Brain microvascular endothelial cell (primary cell): ENCODE measurements at regions not wholly inside any gene's neighbourhood (a gene's known extent, or its start where the extent isn't known, plus 50 kb on each side); places are given as distances from the start of the nearest gene placed in this dataset.
"Not testable (repeated sequence)": the region's sequence is repeated elsewhere in the genome, so short reads cannot be mapped to it uniquely, and the experiment has no call there.

Source experiments
- DNase-seq: peaks from one replicate; pipeline ENCODE4 v3.0.0-alpha.2; 2020
- H3K27ac ChIP-seq: fragments of 250-450 bp; sonication (Bioruptor Pico); 2 replicates; pipeline ENCODE4 v1.5.1; 2020; ENCODE audit warnings: mild to moderate bottlenecking, moderate library complexity
- H3K27me3 ChIP-seq: fragments of 250-450 bp; sonication (Bioruptor Pico); replicated peaks from 2 replicates; pipeline ENCODE4 v1.5.1; 2020; ENCODE audit warnings: mild to moderate bottlenecking
- H3K36me3 ChIP-seq: fragments of 250-450 bp; sonication (Bioruptor Pico); replicated peaks from 2 replicates; pipeline ENCODE4 v1.5.1; 2020; ENCODE audit warnings: mild to moderate bottlenecking
- H3K4me3 ChIP-seq: 2 replicates; pipeline ENCODE4 v1.5.1; 2011; ENCODE audit warnings: low read depth, mild to moderate bottlenecking, control low read depth, low read length, moderate library complexity
- in situ Hi-C: cut with HindIII; loops from 2 replicates; pipeline ENCODE4 v1.10.0; 2017; ENCODE audit warnings: low sequenced_read_pairs, low pct_ligation_motif_present

- H3K36me3 ChIP-seq, H3K4me3 ChIP-seq, in situ Hi-C loops, H3K27me3 ChIP-seq, H3K27ac ChIP-seq, DNase-seq: not testable (repeated sequence)
Measured at GRCh38 chr4:9110700-9111099, 59.5 kb upstream of the FAM90A26 start.

GRCh38 chr4:9103148-9103524 lies 67.1 kb upstream of the FAM90A26 start:
- H3K27me3 ChIP-seq, in situ Hi-C loops, H3K27ac ChIP-seq, H3K4me3 ChIP-seq, H3K36me3 ChIP-seq, DNase-seq: not testable (repeated sequence)

GRCh38 chr4:9102471-9103147 lies 67.6 kb upstream of the FAM90A26 start:
- H3K27ac ChIP-seq, in situ Hi-C loops, H3K4me3 ChIP-seq, DNase-seq, H3K36me3 ChIP-seq, H3K27me3 ChIP-seq: not testable (repeated sequence)

- H3K27ac ChIP-seq, in situ Hi-C loops: not testable (repeated sequence)
Measured at GRCh38 chr4:9096330-9096729, 73.9 kb upstream of the FAM90A26 start.

GRCh38 chr4:9078796-9079195 lies 91.4 kb upstream of the FAM90A26 start:
- in situ Hi-C loops = not testable (repeated sequence)

More at GRCh38 chr4:9096330-9096729, 73.9 kb upstream of the FAM90A26 start:
- DNase-seq, H3K4me3 ChIP-seq, H3K27me3 ChIP-seq, H3K36me3 ChIP-seq: not testable (repeated sequence)

GRCh38 chr4:9076974-9077373 lies 93.2 kb upstream of the FAM90A26 start:
- in situ Hi-C loops, H3K4me3 ChIP-seq, H3K27me3 ChIP-seq, H3K36me3 ChIP-seq, DNase-seq, H3K27ac ChIP-seq: not testable (repeated sequence)

More at GRCh38 chr4:9078796-9079195, 91.4 kb upstream of the FAM90A26 start:
- not testable (repeated sequence) for H3K36me3 ChIP-seq, H3K4me3 ChIP-seq, H3K27me3 ChIP-seq, H3K27ac ChIP-seq, DNase-seq

- in situ Hi-C loops, H3K4me3 ChIP-seq, DNase-seq, H3K36me3 ChIP-seq, H3K27me3 ChIP-seq, H3K27ac ChIP-seq: not testable (repeated sequence)
Measured at GRCh38 chr4:9076486-9076885, 93.7 kb upstream of the FAM90A26 start.

- in situ Hi-C loops, H3K36me3 ChIP-seq, H3K4me3 ChIP-seq, H3K27me3 ChIP-seq, DNase-seq, H3K27ac ChIP-seq: not testable (repeated sequence)
Measured at GRCh38 chr4:9073371-9073770, 96.8 kb upstream of the FAM90A26 start.

- H3K27ac ChIP-seq, in situ Hi-C loops, H3K27me3 ChIP-seq, DNase-seq, H3K36me3 ChIP-seq, H3K4me3 ChIP-seq: not testable (repeated sequence)
Measured at GRCh38 chr4:9072521-9073220, 97.5 kb upstream of the FAM90A26 start.

GRCh38 chr4:9067923-9068322 lies 102.3 kb upstream of the FAM90A26 start:
- H3K27me3 ChIP-seq, H3K27ac ChIP-seq, DNase-seq, H3K4me3 ChIP-seq, in situ Hi-C loops, H3K36me3 ChIP-seq: not testable (repeated sequence)

- H3K27me3 ChIP-seq, H3K27ac ChIP-seq, H3K4me3 ChIP-seq, in situ Hi-C loops, DNase-seq, H3K36me3 ChIP-seq: not testable (repeated sequence)
Measured at GRCh38 chr4:9063612-9064011, 106.6 kb upstream of the FAM90A26 start.

GRCh38 chr4:9024866-9025265 lies 145.3 kb upstream of the FAM90A26 start:
- H3K36me3 ChIP-seq, H3K27me3 ChIP-seq, in situ Hi-C loops, H3K27ac ChIP-seq, H3K4me3 ChIP-seq, DNase-seq: not testable (repeated sequence)

GRCh38 chr4:9009792-9010191 lies 138.2 kb upstream of the HMX1 start:
- in situ Hi-C loops, DNase-seq, H3K36me3 ChIP-seq, H3K4me3 ChIP-seq, H3K27ac ChIP-seq, H3K27me3 ChIP-seq: not testable (repeated sequence)

- H3K4me3 ChIP-seq, H3K36me3 ChIP-seq, DNase-seq, H3K27me3 ChIP-seq, in situ Hi-C loops, H3K27ac ChIP-seq: not testable (repeated sequence)
Measured at GRCh38 chr4:9008407-9008806, 136.8 kb upstream of the HMX1 start.

GRCh38 chr4:9001153-9001552 lies 129.5 kb upstream of the HMX1 start:
- DNase-seq, H3K27me3 ChIP-seq, H3K27ac ChIP-seq, in situ Hi-C loops, H3K4me3 ChIP-seq, H3K36me3 ChIP-seq: not testable (repeated sequence)
